H9 (cell line): ENCODE measurements at regions not wholly inside any gene's neighbourhood (a gene's known extent, or its start where the extent isn't known, plus 50 kb on each side); places are given as distances from the start of the nearest gene placed in this dataset.

Experiments used
- DNase-seq: peaks from one replicate; pipeline ENCODE4 v3.0.0-alpha.2; 2017
- H2AFZ ChIP-seq: one replicate; pipeline ENCODE4 v1.6.1; 2013; ENCODE audit warnings: mild to moderate bottlenecking, low read length, control low read depth, moderate library complexity
- H2AK5ac ChIP-seq: 2 replicates; pipeline ENCODE4 v1.6.1; 2013; ENCODE audit warnings: low read length, control low read depth, mixed read lengths; ENCODE audit not compliant: insufficient read length
- H2BK120ac ChIP-seq: one replicate; pipeline ENCODE4 v1.6.1; 2013; ENCODE audit warnings: low read depth, mild to moderate bottlenecking, low read length, control low read depth, inconsistent platforms; ENCODE audit not compliant: poor library complexity, severe bottlenecking
- H2BK12ac ChIP-seq: 2 replicates; pipeline ENCODE4 v1.6.1; 2013; ENCODE audit warnings: low read length, control low read depth, mixed read lengths, low read depth; ENCODE audit not compliant: insufficient read length
- H2BK15ac ChIP-seq: 2 replicates; pipeline ENCODE4 v1.6.1; 2013; ENCODE audit warnings: low read depth, low read length, control low read depth
- H2BK20ac ChIP-seq: one replicate; pipeline ENCODE4 v1.6.1; 2013; ENCODE audit warnings: low read depth, mild to moderate bottlenecking, low read length, control low read depth, inconsistent platforms; ENCODE audit not compliant: poor library complexity, severe bottlenecking
- H2BK5ac ChIP-seq: 2 replicates; pipeline ENCODE4 v1.6.1; 2013; ENCODE audit warnings: low read length, control low read depth, mixed read lengths; ENCODE audit not compliant: insufficient read length
- H3K14ac ChIP-seq: 2 replicates; pipeline ENCODE4 v1.6.1; 2013; ENCODE audit warnings: low read length, control low read depth; ENCODE audit not compliant: insufficient read depth
- H3K18ac ChIP-seq: 2 replicates; pipeline ENCODE4 v1.6.1; 2013; ENCODE audit warnings: low read depth, mild to moderate bottlenecking, mixed read lengths, low read length, control low read depth; ENCODE audit not compliant: insufficient read length
- H3K23ac ChIP-seq: 2 replicates; pipeline ENCODE4 v1.6.1; 2013; ENCODE audit warnings: low read length, control low read depth, mixed read lengths, low read depth; ENCODE audit not compliant: insufficient read length
- H3K23me2 ChIP-seq: 2 replicates; pipeline ENCODE4 v1.6.1; 2013; ENCODE audit warnings: low read depth, mild to moderate bottlenecking, mixed read lengths, low read length, control low read depth; ENCODE audit not compliant: insufficient read length, poor library complexity, severe bottlenecking
- H3K27ac ChIP-seq: 2 replicates; pipeline ENCODE4 v1.5.1; 2013; ENCODE audit warnings: low read length, control low read depth, mixed read lengths, low read depth; ENCODE audit not compliant: insufficient read length
- H3K27me3 ChIP-seq: 2 replicates; pipeline ENCODE4 v1.6.1; 2013; ENCODE audit warnings: low read length, control low read depth, inconsistent platforms; ENCODE audit not compliant: insufficient read depth
- H3K4ac ChIP-seq: 2 replicates; pipeline ENCODE4 v1.6.1; 2013; ENCODE audit warnings: low read depth, mild to moderate bottlenecking, control low read depth, inconsistent platforms, low read length, moderate library complexity
- H3K4me1 ChIP-seq: 2 replicates; pipeline ENCODE4 v1.6.1; 2013; ENCODE audit warnings: low read length, control low read depth, inconsistent platforms; ENCODE audit not compliant: insufficient read depth
- H3K4me2 ChIP-seq: 2 replicates; pipeline ENCODE4 v1.6.1; 2013; ENCODE audit warnings: low read length, control low read depth, mixed read lengths; ENCODE audit not compliant: insufficient read length, insufficient read depth
- H3K56ac ChIP-seq: 2 replicates; pipeline ENCODE4 v1.6.1; 2013; ENCODE audit warnings: low read depth, mild to moderate bottlenecking, mixed read lengths, low read length, control low read depth; ENCODE audit not compliant: insufficient read length
- H3K79me1 ChIP-seq: 2 replicates; pipeline ENCODE4 v1.6.1; 2013; ENCODE audit warnings: low read depth, mild to moderate bottlenecking, moderate library complexity, low read length, control low read depth, inconsistent platforms; ENCODE audit not compliant: insufficient read depth, poor library complexity, severe bottlenecking
- H3K79me2 ChIP-seq: 2 replicates; pipeline ENCODE4 v1.6.1; 2013; ENCODE audit warnings: low read length, control low read depth, inconsistent platforms; ENCODE audit not compliant: insufficient read depth
- H3K9ac ChIP-seq: 2 replicates; pipeline ENCODE4 v1.6.1; 2013; ENCODE audit warnings: low read length, control low read depth, mixed read lengths; ENCODE audit not compliant: insufficient read length; ENCODE audit errors: extremely low read depth
- H3K9me3 ChIP-seq: one replicate; pipeline ENCODE4 v1.6.1; 2013; ENCODE audit warnings: low read depth, low read length, inconsistent platforms; ENCODE audit not compliant: control insufficient read depth
- H3T11ph ChIP-seq: one replicate; pipeline ENCODE4 v1.6.1; 2013; ENCODE audit warnings: mild to moderate bottlenecking, low read length, control low read depth, inconsistent platforms
- H4K20me1 ChIP-seq: one replicate; pipeline ENCODE4 v1.6.1; 2013; ENCODE audit not compliant: control insufficient read depth, insufficient read length, insufficient read depth
- H4K5ac ChIP-seq: 2 replicates; pipeline ENCODE4 v1.6.1; 2013; ENCODE audit warnings: low read depth, mild to moderate bottlenecking, mixed read lengths, low read length, control low read depth; ENCODE audit not compliant: insufficient read length
- H4K8ac ChIP-seq: replicated peaks from 2 replicates; pipeline ENCODE4 v1.6.1; 2013; ENCODE audit warnings: low read length, control low read depth, mixed read lengths, low read depth; ENCODE audit not compliant: insufficient read length
- H4K91ac ChIP-seq: 2 replicates; pipeline ENCODE4 v1.6.1; 2013; ENCODE audit warnings: low read depth, mild to moderate bottlenecking, moderate library complexity, mixed read lengths, low read length, control low read depth; ENCODE audit not compliant: insufficient read length
- H3K27ac Mint-ChIP-seq, 3 experiments: 2 replicates in 2 of 3; 3 replicates in 1 of 3; pipeline ENCODE4 v1.8.0; 2020 to 2021; ENCODE audit warnings: mixed read lengths in 3 of 3, mild to moderate bottlenecking in 1 of 3, moderate library complexity in 1 of 3
- H3K27me3 Mint-ChIP-seq: 2 replicates; pipeline ENCODE4 v1.8.0; 2021; ENCODE audit warnings: low read depth, mild to moderate bottlenecking, moderate library complexity, mixed read lengths
- H3K36me3 Mint-ChIP-seq, 3 experiments: 2 replicates in 2 of 3; 3 replicates in 1 of 3; pipeline ENCODE4 v1.8.0; 2020 to 2021; ENCODE audit warnings: low read depth in 3 of 3, mixed read lengths in 3 of 3; ENCODE audit not compliant: insufficient read depth in 1 of 3
- H3K4me1 Mint-ChIP-seq, 2 experiments: 2 replicates each; pipeline ENCODE4 v1.8.0; 2020; ENCODE audit warnings: mixed read lengths in 2 of 2
- H3K4me3 Mint-ChIP-seq, 2 experiments: 2 replicates in 1 of 2; 3 replicates in 1 of 2; pipeline ENCODE4 v1.8.0; 2020 to 2021; ENCODE audit warnings: mild to moderate bottlenecking in 2 of 2, mixed read lengths in 2 of 2, moderate library complexity in 1 of 2
- H3K9me3 Mint-ChIP-seq, 2 experiments: 2 replicates in 1 of 2; 3 replicates in 1 of 2; pipeline ENCODE4 v1.8.0; 2020; ENCODE audit warnings: mild to moderate bottlenecking in 2 of 2, mixed read lengths in 2 of 2, moderate library complexity in 1 of 2
- WGBS: extraction: QIAGEN DNeasy Blood & Tissue Kit; methylation state at CpG from one replicate; pipeline ENCODE4 v1.1.7; 2013; ENCODE audit warnings: missing lambda C conversion rate, low lambda C conversion rate, mixed read lengths; ENCODE audit not compliant: insufficient read length; ENCODE audit errors: extremely low coverage; 5-methylcytosine and 5-hydroxymethylcytosine counted together
- TF ChIP-seq, protein P1 (sequence below): fragments of 200-600 bp; sonication (generic); conservative IDR thresholded peaks from 3 replicates; pipeline ENCODE4 v1.8.0; 2021; ENCODE audit warnings: antibody characterized with exemption, mild to moderate bottlenecking

DNA sequence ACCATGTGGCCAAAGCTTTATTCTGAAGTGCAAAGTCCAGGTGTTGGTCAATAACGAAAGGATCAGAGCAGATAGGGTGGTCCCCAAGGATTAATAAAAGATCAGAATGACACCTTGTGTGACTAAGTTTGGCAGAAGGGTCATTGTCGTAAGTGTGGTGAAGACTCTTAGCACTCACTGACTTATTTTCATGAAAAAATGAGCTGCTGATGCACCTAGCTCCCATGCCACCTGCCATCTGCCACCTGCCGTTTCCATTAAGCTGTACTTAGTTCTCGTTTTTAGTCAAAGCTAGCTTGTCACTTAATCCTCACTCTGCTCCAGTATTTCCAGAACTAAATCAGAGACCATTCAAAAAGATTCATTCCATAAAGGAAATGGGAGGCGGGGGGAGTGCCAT, 112.6 kb downstream of the SEC16B start:
- no CpG with 5 or more reads among the region's 5 CpGs for WGBS
- Histone ChIP-seq H4K8ac (no peak overlapping the region), H3K23ac (no peak overlapping the region), H3K14ac (no peak overlapping the region), H2AFZ (no peak overlapping the region), H2BK12ac (no peak overlapping the region), H3K23me2 (no peaks in the 10 kb centered on the region), H3K4ac (no peak overlapping the region), H3K27ac (no peak overlapping the region), H4K91ac (no peak overlapping the region), H2BK15ac (no peak overlapping the region), H3K18ac (no peak overlapping the region), H4K5ac (no peak overlapping the region), H3K4me2 (no peak overlapping the region), H3K27me3 (no peaks in the 10 kb centered on the region), H2AK5ac (no peak overlapping the region), H3K79me2 (no peaks in the 10 kb centered on the region), H2BK120ac (no peak overlapping the region), H4K20me1 (no peaks in the 10 kb centered on the region), H3K56ac (no peak overlapping the region), H3K9ac (no peak overlapping the region), H2BK5ac (no peak overlapping the region), H3K9me3 (no peaks in the 10 kb centered on the region), H3K79me1 (no peaks in the 10 kb centered on the region), H3K4me1 (no peaks in the 10 kb centered on the region), H3T11ph (no peak overlapping the region), H2BK20ac (no peak overlapping the region)
- H3K27ac Mint-ChIP-seq, result no peak overlapping the region
- H3K4me3 Mint-ChIP-seq, result no peak overlapping the region
- no peaks in the 10 kb centered on the region; a peak in 1 of 7 replicates for H3K36me3 Mint-ChIP-seq
- no peak for DNase-seq
- no peaks in the 10 kb centered on the region for H3K27me3 Mint-ChIP-seq
- no peaks in the 10 kb centered on the region for H3K4me1 Mint-ChIP-seq
- TF ChIP-seq, protein P1, sequence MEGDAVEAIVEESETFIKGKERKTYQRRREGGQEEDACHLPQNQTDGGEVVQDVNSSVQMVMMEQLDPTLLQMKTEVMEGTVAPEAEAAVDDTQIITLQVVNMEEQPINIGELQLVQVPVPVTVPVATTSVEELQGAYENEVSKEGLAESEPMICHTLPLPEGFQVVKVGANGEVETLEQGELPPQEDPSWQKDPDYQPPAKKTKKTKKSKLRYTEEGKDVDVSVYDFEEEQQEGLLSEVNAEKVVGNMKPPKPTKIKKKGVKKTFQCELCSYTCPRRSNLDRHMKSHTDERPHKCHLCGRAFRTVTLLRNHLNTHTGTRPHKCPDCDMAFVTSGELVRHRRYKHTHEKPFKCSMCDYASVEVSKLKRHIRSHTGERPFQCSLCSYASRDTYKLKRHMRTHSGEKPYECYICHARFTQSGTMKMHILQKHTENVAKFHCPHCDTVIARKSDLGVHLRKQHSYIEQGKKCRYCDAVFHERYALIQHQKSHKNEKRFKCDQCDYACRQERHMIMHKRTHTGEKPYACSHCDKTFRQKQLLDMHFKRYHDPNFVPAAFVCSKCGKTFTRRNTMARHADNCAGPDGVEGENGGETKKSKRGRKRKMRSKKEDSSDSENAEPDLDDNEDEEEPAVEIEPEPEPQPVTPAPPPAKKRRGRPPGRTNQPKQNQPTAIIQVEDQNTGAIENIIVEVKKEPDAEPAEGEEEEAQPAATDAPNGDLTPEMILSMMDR, result no peak
- H3K9me3 Mint-ChIP-seq, result peaks cover 4 to 5% of the 10 kb centered on the region in 2 experiments; a peak in 2 of 5 replicates
